ENCODE measurements at regions not wholly inside any gene's neighbourhood (a gene's known extent, or its start where the extent isn't known, plus 50 kb on each side); places are given as distances from the start of the nearest gene placed in this dataset.
A peak's percentile ranks its signal among the peaks of the same experiment; 100 is the strongest.
"Not testable (repeated sequence)": the region's sequence is repeated elsewhere in the genome, so short reads cannot be mapped to it uniquely, and the experiment has no call there.

DNA sequence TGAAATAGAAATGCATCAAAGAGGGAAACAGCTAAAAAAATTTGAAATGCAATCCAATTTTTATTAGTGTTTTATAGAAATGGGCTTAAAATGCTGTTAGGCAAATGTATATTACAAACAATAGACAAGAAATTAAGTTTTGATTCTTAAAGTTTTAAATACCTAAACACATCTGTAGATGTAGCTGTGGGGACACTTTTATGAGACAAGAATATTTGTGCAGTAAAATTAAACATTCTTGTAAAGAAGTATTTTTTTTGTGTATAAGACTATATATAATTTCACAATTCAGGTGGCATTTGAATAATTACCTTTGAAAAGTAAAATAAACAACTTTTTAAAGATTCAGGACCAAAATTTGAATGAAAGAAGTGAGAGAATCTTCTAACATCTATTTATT, 1015.9 kb downstream of the REEP3 start:
- no peak for DNase-seq (ENCODE audit: low read depth)

DNA sequence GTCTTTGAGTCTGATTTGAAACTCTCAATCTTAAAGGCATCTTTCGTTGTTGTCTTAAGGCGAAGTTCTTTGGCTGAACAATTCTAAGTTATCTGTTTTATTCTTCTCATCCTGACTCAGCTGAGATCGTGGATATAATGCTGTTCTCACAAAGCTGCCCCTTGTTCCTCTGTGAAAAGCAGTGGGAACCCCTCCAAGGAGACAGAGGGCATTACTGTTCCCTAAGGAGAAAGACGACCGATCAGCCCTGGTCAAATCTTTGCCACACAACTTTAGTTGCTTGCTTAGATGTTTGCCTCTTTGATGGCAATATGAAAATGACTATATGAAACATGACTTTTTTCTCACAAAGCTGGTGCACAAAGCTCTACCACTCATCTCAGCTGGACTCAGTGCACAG, 1016.7 kb downstream of the REEP3 start:
- DNase-seq (ENCODE audit: low read depth) = no peak

DNA sequence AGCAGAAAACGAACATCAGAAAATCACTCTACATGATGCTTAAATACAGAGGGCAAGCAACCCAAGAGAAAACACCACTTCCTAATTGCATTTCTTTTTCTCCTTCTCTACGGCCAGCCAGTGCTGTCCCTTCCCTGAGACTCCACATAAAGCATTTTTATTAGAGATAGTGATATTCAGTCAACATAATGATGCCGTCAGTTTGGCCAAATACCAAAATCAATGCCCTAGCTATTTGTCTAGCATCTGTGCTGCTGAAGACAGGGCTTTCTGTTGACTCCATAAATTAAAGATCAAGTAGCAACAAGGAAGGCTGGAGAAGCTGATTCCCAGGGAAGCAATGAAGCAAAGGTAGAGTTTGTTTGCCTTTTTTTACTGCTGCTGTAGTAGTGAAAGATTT, 1024.9 kb downstream of the REEP3 start:
- DNase-seq (ENCODE audit: low read depth) = no peak

DNA sequence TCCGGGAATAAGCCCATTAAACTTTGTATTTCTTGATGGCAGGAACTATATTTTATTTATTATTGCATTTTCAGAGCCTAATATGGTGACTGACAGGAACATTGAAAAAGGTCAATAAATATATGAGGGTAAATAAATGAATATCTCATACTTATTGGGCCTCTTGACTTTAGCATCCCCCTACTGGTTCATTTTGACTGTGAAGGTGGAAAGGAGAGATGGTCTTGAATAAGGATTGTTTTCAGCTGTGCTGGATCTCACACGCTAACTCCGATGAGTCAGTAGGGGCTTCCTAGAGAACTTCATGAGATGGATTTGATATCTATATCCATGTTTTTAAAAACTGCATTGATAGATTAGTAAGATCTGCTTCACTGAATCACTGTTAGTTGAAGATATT, 1026.0 kb downstream of the REEP3 start:
- no peak for DNase-seq (ENCODE audit: low read depth)

DNA sequence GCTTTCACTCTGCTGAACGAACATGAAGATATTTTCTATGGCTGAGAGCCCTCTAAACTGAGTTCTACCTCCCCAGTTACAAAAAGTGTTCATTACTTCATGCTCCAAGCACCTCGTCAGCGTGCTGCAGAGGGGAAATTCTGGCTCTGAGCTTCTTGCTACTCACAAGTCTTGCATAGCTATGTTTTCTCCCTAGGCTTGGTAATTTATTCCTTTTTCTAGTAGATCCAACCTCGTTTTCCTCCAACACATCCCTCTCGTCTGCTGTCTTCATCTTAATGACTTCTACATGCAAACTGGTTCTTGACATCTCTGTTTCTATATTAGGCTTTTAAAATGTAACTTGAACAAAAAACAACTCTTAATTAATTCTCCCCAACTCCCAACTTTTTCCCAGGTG, 1034.5 kb downstream of the REEP3 start:
- DNase-seq (ENCODE audit: low read depth) = no peak

DNA sequence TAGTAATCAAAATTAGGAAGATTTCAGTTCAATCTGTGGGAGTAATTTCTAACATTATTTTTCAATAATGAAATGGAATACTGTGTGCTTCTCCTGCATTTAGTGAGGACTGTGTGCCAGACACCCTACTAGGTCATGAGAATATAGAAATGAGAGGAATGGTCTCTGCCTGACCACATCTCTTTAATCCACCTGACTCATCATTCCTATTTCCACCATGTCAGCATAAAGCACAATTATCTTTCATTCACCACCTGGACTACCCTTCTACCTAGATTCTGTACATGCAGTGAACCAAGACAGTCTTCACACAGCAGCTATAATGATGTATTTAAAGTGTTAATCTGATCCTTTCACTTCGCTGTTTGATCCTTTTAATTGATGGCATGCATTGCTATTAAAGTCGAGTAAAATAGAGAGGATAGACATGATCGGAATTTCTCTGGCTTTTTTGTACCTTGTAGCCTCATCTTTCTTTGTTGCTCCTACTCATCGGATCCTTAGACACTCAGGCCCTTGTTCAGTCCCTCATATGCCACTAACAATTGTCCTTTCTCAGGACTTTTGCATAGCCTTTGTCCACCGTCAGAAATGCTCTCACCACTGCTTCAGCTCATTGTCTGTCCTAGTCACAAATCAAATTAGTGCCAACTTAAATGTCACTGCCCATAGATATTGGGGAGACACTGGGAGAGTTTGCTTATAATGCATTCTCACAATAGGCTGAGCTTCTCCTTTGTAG, 1037.1 kb downstream of the REEP3 start:
- DNase-seq (ENCODE audit: low read depth) = no peak

DNA sequence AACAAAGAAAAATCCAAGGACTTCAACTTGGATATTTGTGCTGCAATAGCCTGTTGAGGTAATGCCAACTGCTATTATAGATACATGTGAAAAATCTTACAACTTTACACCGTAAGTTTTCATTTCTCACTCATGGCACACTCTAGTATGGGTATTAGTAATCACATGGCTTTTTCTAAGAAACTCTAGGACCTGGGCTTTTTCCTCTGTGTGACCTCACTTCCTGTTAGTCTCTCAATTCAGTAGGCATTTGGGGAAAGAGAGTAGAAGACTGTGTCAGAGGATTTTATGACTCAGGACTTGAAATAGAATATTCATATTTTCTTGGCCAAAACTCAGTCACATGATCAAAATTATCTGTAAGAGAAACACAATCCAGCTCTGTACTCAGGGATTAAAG, 1049.9 kb downstream of the REEP3 start:
- no peak for DNase-seq (ENCODE audit: low read depth)

DNA sequence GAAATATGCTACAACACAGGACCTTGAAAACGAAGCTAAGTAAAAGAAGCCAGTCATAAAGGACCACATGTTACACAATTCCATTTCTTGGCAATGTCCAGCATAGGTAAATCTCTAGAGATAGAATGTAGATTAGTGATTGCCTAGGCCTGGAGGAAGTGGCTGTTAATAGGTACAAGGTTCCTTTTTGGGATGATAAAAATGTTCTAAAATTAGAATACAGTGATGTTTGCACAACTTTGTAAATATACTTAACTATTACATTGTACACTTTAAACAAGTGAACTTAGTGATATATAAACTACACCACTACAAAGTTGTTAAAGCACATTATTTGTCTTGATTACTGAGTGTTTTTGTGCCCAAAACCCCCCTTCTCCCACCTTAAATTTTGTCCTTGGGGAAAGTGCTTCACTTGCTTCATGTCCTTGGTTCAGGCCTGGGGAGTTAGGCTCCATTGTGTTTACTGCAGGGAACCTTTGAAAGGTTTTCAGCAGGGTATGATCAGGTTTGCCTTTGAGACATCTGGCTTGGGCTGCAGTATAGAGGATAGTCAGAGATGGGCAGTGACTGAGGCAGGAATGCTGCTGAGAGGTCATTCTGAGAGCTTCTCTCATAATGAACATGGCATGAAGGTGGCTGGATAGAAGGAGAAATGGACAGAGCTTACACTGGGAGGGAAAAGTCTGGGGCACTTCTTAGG, 1052.6 kb downstream of the REEP3 start:
- no peak for DNase-seq (ENCODE audit: low read depth)

DNA sequence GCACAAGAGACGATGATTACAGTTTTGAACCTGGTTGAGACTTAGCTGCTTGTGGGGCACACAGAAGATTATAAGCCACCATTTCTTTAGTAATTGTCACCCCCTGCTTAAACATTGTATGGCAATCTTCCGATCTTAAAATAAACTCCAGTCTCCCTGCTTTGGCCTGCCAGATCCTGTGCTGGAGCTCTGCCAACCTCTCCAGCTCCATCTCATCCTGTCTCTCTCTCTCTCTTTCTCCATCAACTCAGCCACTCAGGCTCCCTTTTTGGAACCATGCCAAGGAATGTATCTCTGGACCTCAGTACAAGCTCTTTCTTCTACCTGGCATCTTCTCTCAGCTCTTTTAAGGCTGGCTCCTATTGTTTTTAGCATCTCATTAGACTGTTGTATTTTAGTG, 1053.2 kb downstream of the REEP3 start:
- no peak for DNase-seq (ENCODE audit: low read depth)

DNA sequence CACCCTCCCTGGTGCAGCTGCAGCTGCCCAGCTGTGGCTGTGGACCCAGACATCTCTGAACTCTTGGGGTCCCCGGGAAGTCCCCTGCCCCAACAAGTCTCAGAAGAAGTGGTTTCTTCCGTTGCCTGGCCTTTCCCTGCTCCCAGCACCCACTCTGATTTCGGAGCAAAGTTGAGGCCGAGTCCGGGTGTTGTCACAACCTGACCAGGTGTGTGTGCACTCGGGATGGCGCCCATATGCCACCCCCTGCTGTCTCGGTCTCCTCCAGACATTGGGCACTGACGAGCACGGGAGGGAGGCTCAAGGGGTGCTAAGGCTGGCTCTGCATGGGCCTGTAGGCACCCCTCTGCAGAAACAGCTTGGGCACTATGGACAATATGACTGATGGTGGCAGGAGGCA, 1055.3 kb downstream of the REEP3 start:
- DNase-seq (ENCODE audit: low read depth) = no peak

DNA sequence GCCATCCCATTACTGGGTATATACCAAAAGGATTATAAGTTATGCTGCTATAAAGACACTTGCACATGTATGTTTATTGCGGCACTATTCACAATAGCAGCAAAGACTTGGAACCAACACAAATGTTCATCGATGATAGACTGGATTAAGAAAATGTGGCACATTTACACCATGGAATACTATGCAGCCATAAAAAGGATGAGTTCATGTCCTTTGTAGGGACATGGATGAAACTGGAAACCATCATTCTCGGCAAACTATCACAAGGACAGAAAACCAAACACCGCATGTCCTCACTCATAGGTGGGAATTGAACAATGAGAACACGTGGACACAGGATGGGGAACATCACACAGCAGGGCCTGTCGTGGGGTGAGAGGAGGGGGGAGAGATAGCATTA, 1057.6 kb downstream of the REEP3 start:
- DNase-seq (ENCODE audit: low read depth) = not testable (repeated sequence)

DNA sequence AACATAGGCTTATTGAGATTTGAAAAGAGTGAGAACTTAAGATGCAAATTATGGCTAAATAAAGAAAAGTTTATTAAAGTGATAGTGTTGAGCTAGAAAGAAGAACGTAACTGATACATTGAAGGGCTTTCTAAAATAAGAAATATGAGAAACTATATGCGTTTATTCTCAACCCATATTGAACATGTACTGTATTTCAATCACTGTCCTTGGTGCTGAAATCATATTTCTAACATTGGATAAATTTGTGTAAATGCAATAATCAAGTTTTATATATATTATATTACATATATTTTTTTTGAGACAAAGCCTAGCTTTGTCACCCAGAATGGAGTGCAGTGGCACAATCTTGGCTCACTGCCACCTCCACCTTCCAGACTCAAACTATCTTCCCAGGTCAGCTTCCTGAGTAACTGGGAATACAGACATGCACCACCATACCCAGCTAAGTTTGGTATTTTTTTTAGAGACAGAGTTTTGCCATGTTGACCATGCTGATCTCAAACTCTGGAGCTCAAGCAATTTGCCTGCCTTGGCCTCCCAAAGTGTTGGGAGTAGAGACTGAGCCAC, 1065.8 kb downstream of the REEP3 start:
- DNase-seq (ENCODE audit: low read depth) = peak; percentile 2

DNA sequence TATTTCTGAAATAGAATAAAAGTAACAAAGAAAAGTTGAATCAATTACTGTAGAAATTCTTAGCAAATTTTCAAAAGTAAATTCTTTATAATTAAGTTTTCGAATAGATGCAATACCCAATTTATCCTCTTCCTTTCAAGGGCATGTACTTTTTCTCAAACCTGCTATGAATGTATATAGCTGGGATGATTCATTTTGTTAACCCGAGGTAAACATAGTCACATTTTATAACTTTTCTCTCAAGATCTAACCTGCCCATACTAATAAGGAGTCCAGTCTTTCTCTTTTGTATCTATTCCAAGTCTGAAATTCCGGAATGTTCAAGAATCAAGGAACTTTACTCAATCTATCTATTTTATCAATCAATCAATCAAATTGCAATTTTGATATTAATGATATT, 1072.9 kb downstream of the REEP3 start:
- DNase-seq (ENCODE audit: low read depth) = no peak

DNA sequence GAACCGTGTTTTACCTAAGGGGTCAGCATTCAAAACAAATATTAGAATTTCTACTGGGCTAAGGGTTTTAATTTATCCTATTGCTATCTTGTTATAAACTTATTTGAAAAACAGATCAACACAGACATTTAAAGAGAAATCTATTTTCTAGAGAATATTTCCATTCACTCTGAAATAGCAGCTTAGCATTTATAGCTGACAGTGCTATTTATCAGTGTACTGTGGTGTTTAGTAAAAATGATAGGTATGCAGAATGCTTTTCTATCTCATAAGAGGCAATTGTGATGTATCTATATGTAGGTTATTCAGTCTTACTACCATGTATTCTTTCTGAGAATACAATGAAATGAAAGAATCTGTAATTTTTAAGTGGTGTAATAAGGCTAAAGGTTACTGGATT, 1077.4 kb downstream of the REEP3 start:
- no peak for DNase-seq (ENCODE audit: low read depth)

DNA sequence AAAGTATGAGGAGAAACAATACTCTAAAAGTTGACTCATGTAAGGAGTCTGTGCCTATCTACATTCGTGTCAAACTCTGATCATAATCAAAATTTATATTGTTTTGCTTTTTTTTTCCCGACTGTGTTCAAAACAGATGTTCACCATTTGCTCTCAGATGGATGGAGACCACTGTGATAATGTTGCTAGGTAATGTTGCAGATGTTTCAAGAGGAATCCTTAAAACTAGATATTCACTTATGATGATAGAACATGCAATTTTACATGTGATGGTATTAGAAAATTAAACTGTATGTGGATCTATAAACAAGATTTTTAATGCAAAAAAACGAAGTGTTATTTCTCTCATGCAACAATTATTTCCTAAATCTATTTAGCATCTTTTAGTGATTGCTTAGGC, 1080.1 kb downstream of the REEP3 start:
- no peak for DNase-seq (ENCODE audit: low read depth)

DNA sequence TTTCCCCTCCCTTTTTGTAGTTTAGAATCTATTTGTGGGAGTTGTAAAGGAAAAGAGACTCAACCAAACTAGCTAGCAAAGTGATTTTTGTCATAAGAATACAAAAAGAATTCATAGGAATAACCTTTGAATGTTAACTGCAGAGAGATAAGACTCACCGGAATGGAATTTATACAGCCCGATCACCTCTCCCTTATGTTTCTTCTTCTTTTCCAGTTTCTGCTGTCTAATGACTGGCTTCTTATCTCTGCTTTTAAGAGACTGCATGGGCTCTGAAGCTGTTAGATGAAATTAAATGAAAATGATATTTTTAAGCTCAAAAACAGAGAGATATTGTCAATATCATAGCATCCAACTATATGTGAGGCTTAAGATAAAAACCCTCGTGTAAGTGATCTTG, 1095.9 kb downstream of the REEP3 start:
- no peak for DNase-seq (ENCODE audit: low read depth)

DNA sequence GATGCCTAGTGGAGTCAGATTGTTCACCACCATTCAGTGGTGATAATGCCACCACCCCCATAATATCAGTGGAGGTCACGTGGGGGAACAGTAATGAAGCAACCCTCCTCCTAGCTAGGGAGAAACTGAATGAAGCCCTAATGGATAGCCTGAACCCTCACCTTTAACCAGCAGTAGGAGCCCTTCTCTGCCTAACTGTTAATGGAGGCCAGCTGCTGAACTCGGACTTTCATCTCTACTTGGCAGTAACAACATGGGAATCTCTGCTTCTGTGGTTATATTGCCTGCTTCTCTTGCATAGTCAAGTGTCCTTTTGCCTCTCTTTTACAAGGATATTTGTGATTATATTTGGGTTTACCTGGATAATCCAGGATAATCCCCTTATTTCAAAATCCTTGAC, 1097.9 kb downstream of the REEP3 start:
- no peak for DNase-seq (ENCODE audit: low read depth)

DNA sequence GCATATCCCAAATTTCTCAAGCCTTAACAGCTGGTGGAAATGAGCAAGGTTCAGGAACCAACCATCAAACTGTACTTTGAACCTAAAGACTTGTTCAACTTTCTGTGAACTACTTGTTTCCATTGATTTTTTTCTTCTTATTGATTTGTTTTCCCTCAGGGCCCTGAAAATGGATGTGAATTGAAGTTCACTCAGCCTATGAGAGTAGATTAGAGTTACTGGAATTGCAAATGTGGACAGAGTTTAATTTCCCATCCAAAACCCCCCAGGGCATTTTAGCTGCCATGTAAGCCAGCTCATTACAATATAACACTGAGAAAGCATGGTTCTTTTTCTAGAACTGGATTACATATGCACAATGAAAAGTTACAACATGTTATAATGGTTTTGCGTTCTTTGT, 1105.7 kb downstream of the REEP3 start:
- no peak for DNase-seq (ENCODE audit: low read depth)

DNA sequence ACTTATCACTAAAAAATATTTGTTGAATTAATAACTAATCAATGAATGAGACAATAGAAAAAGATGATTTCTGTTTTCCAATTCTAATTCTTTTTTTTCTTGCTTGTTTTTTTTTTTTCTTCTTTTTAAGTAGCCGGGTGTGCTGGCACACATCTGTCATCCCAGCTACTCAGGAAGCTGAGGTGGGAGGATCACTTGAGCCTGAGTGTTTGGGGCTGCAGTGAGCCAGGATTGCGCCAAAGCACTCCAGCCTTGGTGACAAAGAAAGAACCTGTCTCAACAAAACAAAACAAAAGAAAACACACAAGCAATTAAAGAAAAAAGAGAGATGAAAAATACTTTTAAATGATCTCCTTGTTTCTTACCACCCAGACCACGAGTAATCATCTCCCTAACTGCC, 1109.3 kb downstream of the REEP3 start:
- DNase-seq (ENCODE audit: low read depth) = no peak

DNA sequence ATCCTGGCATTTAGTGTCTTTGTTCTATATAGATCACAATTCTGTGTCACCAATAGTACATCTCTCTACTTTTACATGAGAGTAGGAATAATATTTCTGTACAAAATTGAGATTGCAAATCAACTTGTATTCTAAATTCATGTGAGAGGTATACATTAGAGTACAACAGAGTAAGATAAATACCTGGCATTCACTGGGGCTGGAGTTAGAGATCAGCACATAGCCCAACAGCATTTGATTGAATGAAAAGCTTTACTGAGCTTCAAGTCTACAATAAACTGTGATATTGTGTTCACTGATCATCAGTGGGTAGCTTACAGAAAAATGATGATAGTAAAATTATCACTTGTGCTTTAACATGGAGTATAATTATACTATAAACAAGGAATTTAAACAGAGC, 1114.7 kb downstream of the REEP3 start:
- no peak for DNase-seq (ENCODE audit: low read depth)

DNA sequence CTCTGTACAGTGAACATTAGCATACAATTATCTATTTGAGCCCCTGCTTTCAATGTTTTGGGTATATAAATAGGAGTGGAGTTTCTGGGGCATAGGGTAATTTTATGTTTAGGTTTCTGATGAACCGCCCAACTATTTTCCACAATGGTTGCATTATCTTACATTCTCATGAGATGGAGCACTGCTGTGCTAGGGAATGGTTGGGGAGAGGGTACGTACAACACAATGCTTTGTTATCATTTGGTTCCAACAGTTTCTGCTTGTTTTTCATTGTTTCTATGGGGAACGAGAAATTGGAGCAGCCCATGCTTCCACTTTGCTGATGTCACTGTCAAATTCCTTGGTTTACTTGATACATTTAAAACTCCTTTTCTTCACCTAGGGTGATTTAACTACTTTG, 1115.3 kb downstream of the REEP3 start:
- no peak for DNase-seq (ENCODE audit: low read depth)

DNA sequence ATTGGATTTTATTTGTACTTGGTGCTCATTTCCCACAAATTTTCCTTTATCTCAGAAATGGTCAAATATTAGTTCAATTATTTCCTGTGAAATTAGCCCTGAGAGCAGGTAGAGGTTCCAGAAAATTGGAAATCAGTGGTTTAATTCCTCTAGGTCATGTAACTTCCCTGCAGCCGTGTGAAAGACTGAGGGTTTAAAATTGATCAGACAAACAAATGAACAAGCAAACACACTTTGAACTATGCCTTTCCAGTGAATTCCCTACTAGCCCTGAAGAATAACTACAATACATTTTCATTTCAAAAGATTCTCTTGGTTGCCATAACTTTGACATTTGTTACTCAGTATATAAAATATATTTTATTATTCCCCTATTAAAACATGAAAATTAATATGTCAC, 1116.7 kb downstream of the REEP3 start:
- DNase-seq (ENCODE audit: low read depth) = no peak

DNA sequence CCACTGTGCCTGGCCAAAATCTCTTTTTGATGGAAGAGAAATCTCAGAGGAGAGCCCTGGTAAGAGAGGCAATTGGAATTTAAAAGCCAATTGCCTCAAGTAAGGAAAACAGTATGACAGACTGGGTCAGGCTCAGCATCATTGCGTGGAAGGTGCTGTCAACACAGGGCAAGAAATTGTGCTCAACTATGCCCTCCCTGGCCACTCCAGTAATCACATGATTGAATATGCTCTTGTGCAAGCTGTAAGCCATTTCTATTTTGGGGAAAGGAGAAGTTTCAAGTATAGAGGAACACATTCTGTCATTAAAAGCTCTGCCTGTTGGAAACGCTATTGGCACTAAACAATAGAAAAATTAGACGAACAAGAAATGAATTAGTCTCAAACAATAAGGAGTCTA, 1127.7 kb downstream of the REEP3 start:
- no peak for DNase-seq (ENCODE audit: low read depth)
